Activated T-helper 2 cell treated with anti-CD3 and anti-CD28 coated beads, Interferon-gamma antibody, Interleukin-2, Interleukin-4, amounts not matched to agents 10 μg/mL and 5 μg/mL and 100 μg/mL, durations not matched to agents 14 hours and 24 hours and 36 hours (primary cell): ENCODE measurements at regions not wholly inside any gene's neighbourhood (a gene's known extent, or its start where the extent isn't known, plus 50 kb on each side); places are given as distances from the start of the nearest gene placed in this dataset.

Source experiments
- DNase-seq: peaks from one replicate; pipeline ENCODE4 v3.0.0; 2021; ENCODE audit warnings: low spot score
- H3K27ac Mint-ChIP-seq: one replicate; pipeline ENCODE4 v1.8.0; 2021; ENCODE audit warnings: mixed read lengths
- H3K27me3 Mint-ChIP-seq: one replicate; pipeline ENCODE4 v1.8.0; 2021; ENCODE audit warnings: low read depth, mixed read lengths
- H3K36me3 Mint-ChIP-seq: one replicate; pipeline ENCODE4 v1.8.0; 2021; ENCODE audit warnings: low read depth, mixed read lengths
- H3K4me1 Mint-ChIP-seq: one replicate; pipeline ENCODE4 v1.8.0; 2021; ENCODE audit warnings: low read depth, mixed read lengths
- H3K4me3 Mint-ChIP-seq: one replicate; pipeline ENCODE4 v1.8.0; 2021; ENCODE audit warnings: low read depth, mild to moderate bottlenecking, moderate library complexity, mixed read lengths
- H3K9me3 Mint-ChIP-seq: one replicate; pipeline ENCODE4 v1.8.0; 2021; ENCODE audit warnings: mixed read lengths
- intact Hi-C: fragments of 100-400 bp; cut with micrococcal nuclease; formaldehyde crosslinking; loops from one replicate; pipeline ENCODE4 v1.15.1; 2023

GRCh38 chr10:57314046-57314445, 953.0 kb upstream of the ZWINT start:
- no peaks in the 10 kb centered on the region for H3K27me3 Mint-ChIP-seq
- no peaks in the 10 kb centered on the region for H3K4me1 Mint-ChIP-seq
- no peaks in the 10 kb centered on the region for H3K36me3 Mint-ChIP-seq
- H3K4me3 Mint-ChIP-seq, result no peak overlapping the region
- no peak for DNase-seq
- H3K9me3 Mint-ChIP-seq, result no peaks in the 10 kb centered on the region
- H3K27ac Mint-ChIP-seq, result no peak overlapping the region
- intact Hi-C loops, result no loop called here

- H3K9me3 Mint-ChIP-seq, result no peaks in the 10 kb centered on the region
- no peak for DNase-seq
Observed at GRCh38 chr10:57303566-57303965, 942.5 kb upstream of the ZWINT start.

GRCh38 chr10:57300718-57301117, 939.7 kb upstream of the ZWINT start:
- Mint-ChIP-seq H3K9me3 (no peaks in the 10 kb centered on the region), H3K4me3 (no peak overlapping the region), H3K4me1 (no peaks in the 10 kb centered on the region), H3K27me3 (no peaks in the 10 kb centered on the region), H3K27ac (no peak overlapping the region), H3K36me3 (no peaks in the 10 kb centered on the region)
- intact Hi-C loops, result no loop called here
- no peak for DNase-seq

More at GRCh38 chr10:57303566-57303965, 942.5 kb upstream of the ZWINT start:
- no peak overlapping the region for H3K27ac Mint-ChIP-seq
- no peaks in the 10 kb centered on the region for H3K4me1 Mint-ChIP-seq
- H3K36me3 Mint-ChIP-seq, result no peaks in the 10 kb centered on the region
- intact Hi-C loops, result no loop called here
- no peaks in the 10 kb centered on the region for H3K27me3 Mint-ChIP-seq
- no peak overlapping the region for H3K4me3 Mint-ChIP-seq

DNA sequence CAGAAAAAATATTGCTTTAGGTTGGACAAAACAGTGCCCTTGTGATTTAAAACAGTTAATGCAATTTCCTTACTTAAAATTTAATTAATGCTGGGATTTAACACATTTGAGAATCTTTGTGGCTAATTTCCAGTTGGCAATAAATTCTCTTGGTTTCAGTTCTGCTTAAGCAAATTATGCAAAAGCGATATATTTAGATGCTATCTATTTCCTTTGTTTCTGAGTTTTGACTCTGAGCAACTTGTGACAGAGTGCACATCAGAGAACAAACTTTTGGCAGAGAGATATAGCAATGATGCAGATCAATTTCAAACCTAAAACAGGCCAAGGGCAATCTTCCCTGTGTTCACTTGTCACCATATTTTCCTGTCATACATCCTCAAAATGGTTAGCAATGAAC, 933.6 kb upstream of the ZWINT start:
- no peak overlapping the region for H3K4me3 Mint-ChIP-seq
- H3K27me3 Mint-ChIP-seq, result no peaks in the 10 kb centered on the region
- H3K9me3 Mint-ChIP-seq, result peaks cover 4% of the 10 kb centered on the region
- intact Hi-C loops, result no loop called here
- no peaks in the 10 kb centered on the region for H3K4me1 Mint-ChIP-seq
- no peak overlapping the region for H3K27ac Mint-ChIP-seq
- no peaks in the 10 kb centered on the region for H3K36me3 Mint-ChIP-seq
- DNase-seq, result no peak

DNA sequence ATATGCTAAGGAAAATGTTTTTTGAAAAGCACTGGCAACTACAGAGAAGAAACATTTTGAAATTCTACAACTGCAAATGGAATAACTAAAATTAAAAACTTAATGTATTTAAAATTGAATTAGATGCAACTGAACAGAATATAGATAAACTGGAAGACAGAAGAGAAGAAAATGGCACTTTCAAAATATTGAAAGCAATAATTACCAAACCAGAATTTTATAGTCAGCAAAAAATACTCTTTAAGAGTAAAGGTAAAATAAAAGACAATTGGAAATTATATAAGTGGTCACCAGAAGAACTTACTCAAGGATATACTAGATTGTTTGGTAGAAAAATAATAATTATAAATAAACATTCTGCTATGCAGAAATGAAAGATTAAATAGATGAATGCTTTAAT, 927.7 kb upstream of the ZWINT start:
- no peak overlapping the region for H3K4me3 Mint-ChIP-seq
- no peaks in the 10 kb centered on the region for H3K36me3 Mint-ChIP-seq
- H3K4me1 Mint-ChIP-seq, result no peaks in the 10 kb centered on the region
- no peaks in the 10 kb centered on the region for H3K27me3 Mint-ChIP-seq
- DNase-seq, result no peak
- H3K9me3 Mint-ChIP-seq, result no peaks in the 10 kb centered on the region
- no peak overlapping the region for H3K27ac Mint-ChIP-seq
- intact Hi-C loops, result no loop called here

GRCh38 chr10:57262892-57263291, 901.8 kb upstream of the ZWINT start:
- H3K9me3 Mint-ChIP-seq, result peaks cover 28% of the 10 kb centered on the region
- H3K4me1 Mint-ChIP-seq, result no peaks in the 10 kb centered on the region
- no peaks in the 10 kb centered on the region for H3K36me3 Mint-ChIP-seq
- no peak overlapping the region for H3K27ac Mint-ChIP-seq
- no peaks in the 10 kb centered on the region for H3K27me3 Mint-ChIP-seq
- no peak overlapping the region for H3K4me3 Mint-ChIP-seq
- intact Hi-C loops, result no loop called here
- no peak for DNase-seq

DNA sequence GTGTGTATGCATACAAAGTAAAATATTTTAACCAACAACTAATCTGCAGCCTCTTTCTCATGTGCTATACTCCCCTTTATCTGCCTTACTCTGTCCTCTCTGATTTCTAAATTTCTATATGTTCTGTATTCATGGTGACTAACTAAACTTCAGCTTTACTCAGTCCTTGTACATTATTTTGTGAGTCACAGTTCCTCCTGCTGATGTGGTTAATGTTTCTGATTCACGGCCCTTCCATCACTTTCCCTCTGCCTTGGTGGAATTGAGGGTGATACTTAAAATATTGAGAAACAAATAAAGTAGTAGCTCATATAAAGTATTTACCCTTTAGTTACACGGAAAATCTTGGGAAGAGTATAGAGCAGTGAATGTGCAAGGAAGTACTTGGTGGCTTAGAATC, 899.1 kb upstream of the ZWINT start:
- no peak overlapping the region for H3K4me3 Mint-ChIP-seq
- no peak overlapping the region for H3K27ac Mint-ChIP-seq
- no peak for DNase-seq
- intact Hi-C loops, result no loop called here
- H3K4me1 Mint-ChIP-seq, result no peaks in the 10 kb centered on the region
- no peaks in the 10 kb centered on the region for H3K36me3 Mint-ChIP-seq
- H3K27me3 Mint-ChIP-seq, result no peaks in the 10 kb centered on the region
- peaks cover 45% of the 10 kb centered on the region for H3K9me3 Mint-ChIP-seq

GRCh38 chr10:57249615-57250281, 888.7 kb upstream of the ZWINT start:
- no peaks in the 10 kb centered on the region for H3K27me3 Mint-ChIP-seq
- DNase-seq, result no peak
- H3K27ac Mint-ChIP-seq, result no peak overlapping the region
- H3K36me3 Mint-ChIP-seq, result no peaks in the 10 kb centered on the region
- intact Hi-C loops, result no loop called here
- no peak overlapping the region for H3K4me3 Mint-ChIP-seq
- no peaks in the 10 kb centered on the region for H3K4me1 Mint-ChIP-seq
- peaks cover 13% of the 10 kb centered on the region for H3K9me3 Mint-ChIP-seq

GRCh38 chr10:57247271-57247670, 886.2 kb upstream of the ZWINT start:
- H3K27me3 Mint-ChIP-seq, result no peaks in the 10 kb centered on the region
- no peaks in the 10 kb centered on the region for H3K36me3 Mint-ChIP-seq
- H3K27ac Mint-ChIP-seq, result no peak overlapping the region
- peaks cover 17% of the 10 kb centered on the region for H3K9me3 Mint-ChIP-seq
- DNase-seq, result no peak
- H3K4me1 Mint-ChIP-seq, result no peaks in the 10 kb centered on the region
- intact Hi-C loops, result no loop called here
- H3K4me3 Mint-ChIP-seq, result no peak overlapping the region

- no peaks in the 10 kb centered on the region for H3K27me3 Mint-ChIP-seq
Observed at GRCh38 chr10:57225920-57226319, 864.9 kb upstream of the ZWINT start.

GRCh38 chr10:57224811-57225210, 863.8 kb upstream of the ZWINT start:
- H3K36me3 Mint-ChIP-seq, result no peaks in the 10 kb centered on the region
- intact Hi-C loops, result no loop called here
- no peak for DNase-seq
- no peaks in the 10 kb centered on the region for H3K4me1 Mint-ChIP-seq
- peaks cover 19% of the 10 kb centered on the region for H3K9me3 Mint-ChIP-seq
- no peaks in the 10 kb centered on the region for H3K27me3 Mint-ChIP-seq
- H3K27ac Mint-ChIP-seq, result no peak overlapping the region
- H3K4me3 Mint-ChIP-seq, result no peak overlapping the region

More at GRCh38 chr10:57225920-57226319, 864.9 kb upstream of the ZWINT start:
- Mint-ChIP-seq H3K27ac (no peak overlapping the region), H3K36me3 (no peaks in the 10 kb centered on the region), H3K4me3 (no peak overlapping the region), H3K9me3 (peaks cover 30% of the 10 kb centered on the region), H3K4me1 (no peaks in the 10 kb centered on the region)
- no peak for DNase-seq
- intact Hi-C loops, result no loop called here

GRCh38 chr10:57222603-57223002, 861.5 kb upstream of the ZWINT start:
- H3K4me1 Mint-ChIP-seq, result no peaks in the 10 kb centered on the region
- H3K36me3 Mint-ChIP-seq, result no peaks in the 10 kb centered on the region
- no peak overlapping the region for H3K27ac Mint-ChIP-seq
- no peak overlapping the region for H3K4me3 Mint-ChIP-seq
- H3K9me3 Mint-ChIP-seq, result peaks cover 6% of the 10 kb centered on the region
- no peak for DNase-seq
- intact Hi-C loops, result no loop called here
- H3K27me3 Mint-ChIP-seq, result no peaks in the 10 kb centered on the region

GRCh38 chr10:57222129-57222528, 861.1 kb upstream of the ZWINT start:
- no peaks in the 10 kb centered on the region for H3K36me3 Mint-ChIP-seq
- peaks cover 5% of the 10 kb centered on the region for H3K9me3 Mint-ChIP-seq
- no peaks in the 10 kb centered on the region for H3K27me3 Mint-ChIP-seq
- H3K4me1 Mint-ChIP-seq, result no peaks in the 10 kb centered on the region
- DNase-seq, result no peak
- intact Hi-C loops, result no loop called here
- no peak overlapping the region for H3K4me3 Mint-ChIP-seq
- no peak overlapping the region for H3K27ac Mint-ChIP-seq

DNA sequence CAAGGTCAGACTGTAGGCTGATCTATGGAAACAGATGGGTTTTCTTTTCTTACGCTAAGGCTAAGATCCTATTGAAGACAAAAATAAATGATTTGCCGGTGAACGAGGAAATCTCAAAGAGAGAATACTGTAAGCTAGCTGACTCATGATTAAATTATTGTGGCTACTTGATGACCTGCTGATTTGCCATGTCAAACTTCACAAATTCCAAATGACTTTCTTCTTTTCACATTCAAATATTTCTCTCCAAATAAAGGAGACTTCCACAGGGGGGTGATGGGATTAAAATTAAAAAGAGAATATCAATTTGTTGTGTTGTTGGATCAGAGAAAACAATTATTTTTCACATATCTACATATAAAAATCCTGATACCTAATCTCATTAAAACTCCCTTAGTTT, 860.6 kb upstream of the ZWINT start:
- no peaks in the 10 kb centered on the region for H3K27me3 Mint-ChIP-seq
- DNase-seq, result no peak
- no peak overlapping the region for H3K4me3 Mint-ChIP-seq
- no peaks in the 10 kb centered on the region for H3K36me3 Mint-ChIP-seq
- H3K9me3 Mint-ChIP-seq, result peaks cover 3% of the 10 kb centered on the region
- H3K27ac Mint-ChIP-seq, result no peak overlapping the region
- intact Hi-C loops, result no loop called here
- no peaks in the 10 kb centered on the region for H3K4me1 Mint-ChIP-seq
